ENCODE measurements at regions not wholly inside any gene's neighbourhood (a gene's known extent, or its start where the extent isn't known, plus 50 kb on each side); places are given as distances from the start of the nearest gene placed in this dataset.

GRCh38 chr6:153698001-153698400, 341.0 kb upstream of the OPRM1 start:
- TF ChIP-seq, protein P1, sequence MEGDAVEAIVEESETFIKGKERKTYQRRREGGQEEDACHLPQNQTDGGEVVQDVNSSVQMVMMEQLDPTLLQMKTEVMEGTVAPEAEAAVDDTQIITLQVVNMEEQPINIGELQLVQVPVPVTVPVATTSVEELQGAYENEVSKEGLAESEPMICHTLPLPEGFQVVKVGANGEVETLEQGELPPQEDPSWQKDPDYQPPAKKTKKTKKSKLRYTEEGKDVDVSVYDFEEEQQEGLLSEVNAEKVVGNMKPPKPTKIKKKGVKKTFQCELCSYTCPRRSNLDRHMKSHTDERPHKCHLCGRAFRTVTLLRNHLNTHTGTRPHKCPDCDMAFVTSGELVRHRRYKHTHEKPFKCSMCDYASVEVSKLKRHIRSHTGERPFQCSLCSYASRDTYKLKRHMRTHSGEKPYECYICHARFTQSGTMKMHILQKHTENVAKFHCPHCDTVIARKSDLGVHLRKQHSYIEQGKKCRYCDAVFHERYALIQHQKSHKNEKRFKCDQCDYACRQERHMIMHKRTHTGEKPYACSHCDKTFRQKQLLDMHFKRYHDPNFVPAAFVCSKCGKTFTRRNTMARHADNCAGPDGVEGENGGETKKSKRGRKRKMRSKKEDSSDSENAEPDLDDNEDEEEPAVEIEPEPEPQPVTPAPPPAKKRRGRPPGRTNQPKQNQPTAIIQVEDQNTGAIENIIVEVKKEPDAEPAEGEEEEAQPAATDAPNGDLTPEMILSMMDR (conservative IDR thresholded peaks at IDR 0.05 in 1 of 2, IDR thresholded peaks at IDR 0.05 in 1 of 2; ENCODE audit: low read depth in 1 of 2, low read length in 2 of 2), result no peak
- TF ChIP-seq EZH2 (IDR thresholded peaks at IDR 0.05; ENCODE audit: low read length, missing control alignments), result no peak

Data from fibroblast of lung (primary cell).